ENCODE measurements at regions not wholly inside any gene's neighbourhood (a gene's known extent, or its start where the extent isn't known, plus 50 kb on each side); places are given as distances from the start of the nearest gene placed in this dataset.

GRCh38 chr17:22461460-22462145, 769.3 kb downstream of the KCNJ18 start:
- no peaks in the 10 kb centered on the region for H3K36me3 ChIP-seq (ENCODE audit: insufficient read depth, low read depth, low read length)
- H3K4me3 ChIP-seq (ENCODE audit: low read length), result no peak overlapping the region
- no peaks in the 10 kb centered on the region for H3K27me3 ChIP-seq (ENCODE audit: insufficient read depth, low read length)
- H3K9me3 ChIP-seq (ENCODE audit: insufficient read depth, low read depth, low read length), result peaks cover 96% of the 10 kb centered on the region
- no peaks in the 10 kb centered on the region for H3K4me1 ChIP-seq (ENCODE audit: insufficient read depth, low read length)
- no peak overlapping the region for H3K9ac ChIP-seq (ENCODE audit: low read depth, low read length)
- no peak overlapping the region for H3K27ac ChIP-seq (ENCODE audit: low read length)

GRCh38 chr17:22462461-22462860, 770.1 kb downstream of the KCNJ18 start:
- Histone ChIP-seq H3K36me3 (ENCODE audit: insufficient read depth, low read depth, low read length) (no peaks in the 10 kb centered on the region), H3K9me3 (ENCODE audit: insufficient read depth, low read depth, low read length) (peaks cover 97% of the 10 kb centered on the region), H3K27ac (ENCODE audit: low read length) (no peak overlapping the region), H3K9ac (ENCODE audit: low read depth, low read length) (no peak overlapping the region), H3K4me3 (ENCODE audit: low read length) (no peak overlapping the region), H3K27me3 (ENCODE audit: insufficient read depth, low read length) (no peaks in the 10 kb centered on the region), H3K4me1 (ENCODE audit: insufficient read depth, low read length) (no peaks in the 10 kb centered on the region)

- no peak overlapping the region for H3K4me3 ChIP-seq (ENCODE audit: low read length)
- no peak overlapping the region for H3K27ac ChIP-seq (ENCODE audit: low read length)
- peaks cover 97% of the 10 kb centered on the region for H3K9me3 ChIP-seq (ENCODE audit: insufficient read depth, low read depth, low read length)
- no peak overlapping the region for H3K9ac ChIP-seq (ENCODE audit: low read depth, low read length)
- H3K27me3 ChIP-seq (ENCODE audit: insufficient read depth, low read length), result no peaks in the 10 kb centered on the region
- H3K4me1 ChIP-seq (ENCODE audit: insufficient read depth, low read length), result no peaks in the 10 kb centered on the region
- no peaks in the 10 kb centered on the region for H3K36me3 ChIP-seq (ENCODE audit: insufficient read depth, low read depth, low read length)
Observed at GRCh38 chr17:22463110-22463850, 771.0 kb downstream of the KCNJ18 start.

GRCh38 chr17:22464041-22464440, 771.7 kb downstream of the KCNJ18 start:
- no peak overlapping the region for H3K9ac ChIP-seq (ENCODE audit: low read depth, low read length)
- H3K4me3 ChIP-seq (ENCODE audit: low read length), result no peak overlapping the region
- H3K36me3 ChIP-seq (ENCODE audit: insufficient read depth, low read depth, low read length), result no peaks in the 10 kb centered on the region
- no peaks in the 10 kb centered on the region for H3K4me1 ChIP-seq (ENCODE audit: insufficient read depth, low read length)
- no peaks in the 10 kb centered on the region for H3K27me3 ChIP-seq (ENCODE audit: insufficient read depth, low read length)
- H3K9me3 ChIP-seq (ENCODE audit: insufficient read depth, low read depth, low read length), result peaks cover 97% of the 10 kb centered on the region
- no peak overlapping the region for H3K27ac ChIP-seq (ENCODE audit: low read length)

GRCh38 chr17:22467720-22468119, 775.4 kb downstream of the KCNJ18 start:
- no peak overlapping the region for H3K4me3 ChIP-seq (ENCODE audit: low read length)
- H3K36me3 ChIP-seq (ENCODE audit: insufficient read depth, low read depth, low read length), result no peaks in the 10 kb centered on the region
- H3K4me1 ChIP-seq (ENCODE audit: insufficient read depth, low read length), result no peaks in the 10 kb centered on the region
- H3K9me3 ChIP-seq (ENCODE audit: insufficient read depth, low read depth, low read length), result peaks cover 98% of the 10 kb centered on the region
- no peak overlapping the region for H3K27ac ChIP-seq (ENCODE audit: low read length)
- no peak overlapping the region for H3K9ac ChIP-seq (ENCODE audit: low read depth, low read length)
- H3K27me3 ChIP-seq (ENCODE audit: insufficient read depth, low read length), result no peaks in the 10 kb centered on the region

- no peaks in the 10 kb centered on the region for H3K27me3 ChIP-seq (ENCODE audit: insufficient read depth, low read length)
- peaks cover 96% of the 10 kb centered on the region for H3K9me3 ChIP-seq (ENCODE audit: insufficient read depth, low read depth, low read length)
- no peak overlapping the region for H3K27ac ChIP-seq (ENCODE audit: low read length)
- H3K4me1 ChIP-seq (ENCODE audit: insufficient read depth, low read length), result no peaks in the 10 kb centered on the region
- no peak overlapping the region for H3K4me3 ChIP-seq (ENCODE audit: low read length)
- H3K36me3 ChIP-seq (ENCODE audit: insufficient read depth, low read depth, low read length), result no peaks in the 10 kb centered on the region
- no peak overlapping the region for H3K9ac ChIP-seq (ENCODE audit: low read depth, low read length)
Observed at GRCh38 chr17:22469101-22469880, 777.0 kb downstream of the KCNJ18 start.

GRCh38 chr17:22469941-22470340, 777.6 kb downstream of the KCNJ18 start:
- Histone ChIP-seq H3K27me3 (ENCODE audit: insufficient read depth, low read length) (no peaks in the 10 kb centered on the region), H3K9ac (ENCODE audit: low read depth, low read length) (no peak overlapping the region), H3K4me1 (ENCODE audit: insufficient read depth, low read length) (no peaks in the 10 kb centered on the region), H3K27ac (ENCODE audit: low read length) (no peak overlapping the region), H3K4me3 (ENCODE audit: low read length) (no peak overlapping the region), H3K36me3 (ENCODE audit: insufficient read depth, low read depth, low read length) (no peaks in the 10 kb centered on the region), H3K9me3 (ENCODE audit: insufficient read depth, low read depth, low read length) (peaks cover 89% of the 10 kb centered on the region)

GRCh38 chr17:22470411-22471175, 778.3 kb downstream of the KCNJ18 start:
- Histone ChIP-seq H3K27me3 (ENCODE audit: insufficient read depth, low read length) (no peaks in the 10 kb centered on the region), H3K9me3 (ENCODE audit: insufficient read depth, low read depth, low read length) (peaks cover 89% of the 10 kb centered on the region), H3K9ac (ENCODE audit: low read depth, low read length) (no peak overlapping the region), H3K36me3 (ENCODE audit: insufficient read depth, low read depth, low read length) (no peaks in the 10 kb centered on the region), H3K4me1 (ENCODE audit: insufficient read depth, low read length) (no peaks in the 10 kb centered on the region), H3K27ac (ENCODE audit: low read length) (no peak overlapping the region), H3K4me3 (ENCODE audit: low read length) (no peak overlapping the region; the same call in 1 of the 2 replicates)

- Histone ChIP-seq H3K27me3 (ENCODE audit: insufficient read depth, low read length) (no peaks in the 10 kb centered on the region), H3K27ac (ENCODE audit: low read length) (no peak overlapping the region), H3K9me3 (ENCODE audit: insufficient read depth, low read depth, low read length) (peaks cover 86% of the 10 kb centered on the region), H3K36me3 (ENCODE audit: insufficient read depth, low read depth, low read length) (no peaks in the 10 kb centered on the region), H3K9ac (ENCODE audit: low read depth, low read length) (no peak overlapping the region), H3K4me1 (ENCODE audit: insufficient read depth, low read length) (no peaks in the 10 kb centered on the region), H3K4me3 (ENCODE audit: low read length) (no peak overlapping the region)
Observed at GRCh38 chr17:22484826-22485225, 792.5 kb downstream of the KCNJ18 start.

GRCh38 chr17:22490399-22490798, 798.1 kb downstream of the KCNJ18 start:
- no peak overlapping the region for H3K27ac ChIP-seq (ENCODE audit: low read length)
- H3K36me3 ChIP-seq (ENCODE audit: insufficient read depth, low read depth, low read length), result no peaks in the 10 kb centered on the region
- H3K9ac ChIP-seq (ENCODE audit: low read depth, low read length), result no peak overlapping the region
- H3K4me3 ChIP-seq (ENCODE audit: low read length), result no peak overlapping the region
- H3K9me3 ChIP-seq (ENCODE audit: insufficient read depth, low read depth, low read length), result peaks cover 93% of the 10 kb centered on the region
- H3K27me3 ChIP-seq (ENCODE audit: insufficient read depth, low read length), result no peaks in the 10 kb centered on the region
- H3K4me1 ChIP-seq (ENCODE audit: insufficient read depth, low read length), result no peaks in the 10 kb centered on the region

- peaks cover 88% of the 10 kb centered on the region for H3K9me3 ChIP-seq (ENCODE audit: insufficient read depth, low read depth, low read length)
- no peaks in the 10 kb centered on the region for H3K36me3 ChIP-seq (ENCODE audit: insufficient read depth, low read depth, low read length)
Observed at GRCh38 chr17:22492331-22492730, 800.0 kb downstream of the KCNJ18 start.

More at GRCh38 chr17:22492331-22492730, 800.0 kb downstream of the KCNJ18 start:
- Histone ChIP-seq H3K4me1 (ENCODE audit: insufficient read depth, low read length) (no peaks in the 10 kb centered on the region), H3K9ac (ENCODE audit: low read depth, low read length) (no peak overlapping the region), H3K27ac (ENCODE audit: low read length) (no peak overlapping the region), H3K4me3 (ENCODE audit: low read length) (no peak overlapping the region), H3K27me3 (ENCODE audit: insufficient read depth, low read length) (no peaks in the 10 kb centered on the region)

Measured in iPS-20b (cell line).